ENCODE measurements at regions not wholly inside any gene's neighbourhood (a gene's known extent, or its start where the extent isn't known, plus 50 kb on each side); places are given as distances from the start of the nearest gene placed in this dataset.
"Not testable (repeated sequence)": the region's sequence is repeated elsewhere in the genome, so short reads cannot be mapped to it uniquely, and the experiment has no call there.

DNA sequence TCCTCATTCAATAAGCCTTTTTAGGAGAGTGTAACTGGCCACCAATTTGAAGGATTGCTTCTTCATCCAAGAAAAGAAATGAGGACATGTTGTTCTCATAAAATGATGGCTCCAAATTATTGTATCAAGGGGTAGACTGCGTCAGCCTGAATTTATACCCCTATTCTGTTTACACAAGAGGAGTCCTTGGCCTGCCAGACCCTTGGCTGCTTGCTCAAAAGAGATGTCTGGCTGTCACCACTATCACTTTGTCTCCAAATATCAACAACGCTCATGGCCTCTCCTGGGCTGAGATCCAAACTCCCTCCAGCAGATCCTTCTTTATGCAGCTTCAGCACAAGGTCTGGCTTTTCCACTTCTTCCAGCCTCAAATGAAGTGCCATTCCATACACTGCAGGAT is 127.9 kb downstream of the OR13H1 start:
- H3K27ac ChIP-seq, result no peak overlapping the region
- WGBS, 2 donors, result 31 to 33% methylated on average over 2 of the region's 2 CpGs
- intact Hi-C loops (cut with DNase I), result no loop called here
- no peaks in the 10 kb centered on the region for H3K36me3 ChIP-seq
- FAIRE-seq, result peak; percentile 63
- ATAC-seq, result no peak
- peaks cover 0 to 5% (median 2%) of the 10 kb centered on the region in 4 donors for H3K27me3 ChIP-seq
- H3K9me3 ChIP-seq, result no peaks in the 10 kb centered on the region
- no peak for DNase-seq
- no peaks in the 10 kb centered on the region for H3K4me1 ChIP-seq
- TF ChIP-seq, protein P1, sequence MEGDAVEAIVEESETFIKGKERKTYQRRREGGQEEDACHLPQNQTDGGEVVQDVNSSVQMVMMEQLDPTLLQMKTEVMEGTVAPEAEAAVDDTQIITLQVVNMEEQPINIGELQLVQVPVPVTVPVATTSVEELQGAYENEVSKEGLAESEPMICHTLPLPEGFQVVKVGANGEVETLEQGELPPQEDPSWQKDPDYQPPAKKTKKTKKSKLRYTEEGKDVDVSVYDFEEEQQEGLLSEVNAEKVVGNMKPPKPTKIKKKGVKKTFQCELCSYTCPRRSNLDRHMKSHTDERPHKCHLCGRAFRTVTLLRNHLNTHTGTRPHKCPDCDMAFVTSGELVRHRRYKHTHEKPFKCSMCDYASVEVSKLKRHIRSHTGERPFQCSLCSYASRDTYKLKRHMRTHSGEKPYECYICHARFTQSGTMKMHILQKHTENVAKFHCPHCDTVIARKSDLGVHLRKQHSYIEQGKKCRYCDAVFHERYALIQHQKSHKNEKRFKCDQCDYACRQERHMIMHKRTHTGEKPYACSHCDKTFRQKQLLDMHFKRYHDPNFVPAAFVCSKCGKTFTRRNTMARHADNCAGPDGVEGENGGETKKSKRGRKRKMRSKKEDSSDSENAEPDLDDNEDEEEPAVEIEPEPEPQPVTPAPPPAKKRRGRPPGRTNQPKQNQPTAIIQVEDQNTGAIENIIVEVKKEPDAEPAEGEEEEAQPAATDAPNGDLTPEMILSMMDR (IDR thresholded peaks at IDR 0.05), result no peak
- H3K4me3 ChIP-seq, result no peak overlapping the region

DNA sequence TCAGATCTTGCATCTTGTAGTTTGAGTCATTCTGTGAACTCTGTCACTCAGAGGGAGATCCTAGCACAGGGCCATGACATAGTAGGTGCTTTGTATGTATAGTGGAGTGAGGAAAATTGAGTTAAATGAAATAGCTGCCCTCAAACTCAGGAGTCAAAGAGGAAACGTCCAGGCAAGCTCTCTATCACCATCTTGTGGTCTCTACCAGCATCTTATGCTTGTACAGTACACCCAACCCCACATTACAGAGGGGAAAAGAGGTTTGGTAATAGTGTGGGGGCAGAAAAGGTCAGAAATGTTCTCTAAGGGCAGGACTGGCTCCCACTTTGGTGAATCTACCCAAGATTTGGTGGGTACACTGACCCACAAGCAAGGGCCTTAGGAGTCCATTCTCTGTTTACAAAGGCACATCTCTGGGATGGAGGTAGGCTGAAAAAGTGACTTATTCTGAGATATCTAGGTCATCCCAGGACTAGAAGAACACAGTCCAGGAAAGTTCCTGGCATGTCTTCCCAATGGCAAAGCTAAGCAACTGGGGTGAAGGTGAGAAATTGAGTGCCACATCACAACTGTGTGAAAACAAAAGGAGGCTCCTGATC is 131.8 kb downstream of the OR13H1 start:
- TF ChIP-seq, protein P1 (IDR thresholded peaks at IDR 0.05), result peak in 3 of 4 donors; percentile 14 to 28 (median 16)
- Histone ChIP-seq H3K9me3 (no peaks in the 10 kb centered on the region), H3K27ac (no peak overlapping the region), H3K4me3 (no peak overlapping the region), H3K27me3 (peaks cover 0 to 5% (median 2%) of the 10 kb centered on the region in 4 donors), H3K36me3 (no peaks in the 10 kb centered on the region), H3K4me1 (no peaks in the 10 kb centered on the region)
- ATAC-seq, result peak in 1 of 4 donors; percentile 25
- intact Hi-C loops (cut with DNase I), result no loop called here
- no peak for DNase-seq
- no peak for FAIRE-seq
- 0 to 4% methylated on average over 1 of the region's 1 CpG for WGBS, 2 donors

DNA sequence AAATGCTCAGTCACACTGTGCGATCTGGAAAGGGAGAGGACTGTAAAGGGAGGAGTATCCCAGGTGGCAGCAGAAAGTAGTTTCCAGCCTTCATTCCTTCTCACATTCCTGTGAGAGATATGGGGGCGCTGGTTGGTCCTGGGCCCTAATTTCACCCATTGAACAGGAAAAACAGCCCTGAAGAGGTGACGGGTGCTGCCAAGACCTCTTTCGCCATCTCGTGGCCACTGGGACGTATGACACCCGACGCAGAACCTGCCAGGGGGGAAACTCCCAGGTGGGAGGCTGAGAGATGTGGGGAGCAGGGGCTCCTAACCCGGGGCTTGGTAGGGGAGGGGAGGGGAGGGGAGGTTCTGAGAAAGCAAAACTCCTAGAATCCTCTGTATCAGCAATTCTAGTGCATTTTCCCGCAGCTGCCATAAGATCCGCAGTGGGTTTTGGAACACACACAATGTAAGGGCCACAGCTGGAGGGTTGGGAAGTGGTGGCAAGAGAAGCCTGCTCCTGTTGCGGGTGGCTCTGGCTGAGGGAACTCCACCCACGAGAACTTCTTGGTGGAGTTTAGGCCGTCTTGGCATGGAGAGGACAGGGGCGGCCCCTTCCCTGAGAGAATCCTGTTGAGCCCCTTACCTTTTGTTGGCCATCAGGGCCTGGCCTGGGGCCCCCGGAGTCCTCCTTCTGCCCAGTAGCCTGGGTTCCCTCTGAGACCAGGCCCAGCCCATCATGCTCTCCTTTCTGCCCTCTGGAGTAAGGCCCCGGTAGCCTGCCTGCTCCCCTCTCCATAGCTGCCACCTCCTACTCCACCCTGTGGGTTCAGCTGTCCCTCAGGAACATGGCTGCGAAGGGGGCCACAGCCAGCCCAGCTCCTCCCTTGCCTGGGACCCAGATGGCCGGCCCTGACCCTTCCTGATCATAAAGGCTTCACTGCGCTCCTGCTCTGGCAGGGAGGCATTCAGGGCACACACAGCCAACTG is 134.1 kb downstream of the OR13H1 start:
- peak in 3 of 4 donors; percentile 77 to 83 (median 78) for ATAC-seq
- no peak for FAIRE-seq
- 29% methylated on average over 20 of the region's 20 CpGs for WGBS, 2 donors
- H3K9me3 ChIP-seq, result no peaks in the 10 kb centered on the region
- TF ChIP-seq, protein P1 (IDR thresholded peaks at IDR 0.05), result peak; percentile 45 to 65 (median 53)
- peaks cover 0 to 5% (median 2%) of the 10 kb centered on the region in 4 donors for H3K27me3 ChIP-seq
- intact Hi-C loops (cut with DNase I), result no loop called here
- H3K36me3 ChIP-seq, result no peaks in the 10 kb centered on the region
- DNase-seq, result peak in 4 of 6 donors; percentile 43 to 71 (median 58)
- no peak overlapping the region for H3K27ac ChIP-seq
- H3K4me1 ChIP-seq, result no peaks in the 10 kb centered on the region
- H3K4me3 ChIP-seq, result no peak overlapping the region

DNA sequence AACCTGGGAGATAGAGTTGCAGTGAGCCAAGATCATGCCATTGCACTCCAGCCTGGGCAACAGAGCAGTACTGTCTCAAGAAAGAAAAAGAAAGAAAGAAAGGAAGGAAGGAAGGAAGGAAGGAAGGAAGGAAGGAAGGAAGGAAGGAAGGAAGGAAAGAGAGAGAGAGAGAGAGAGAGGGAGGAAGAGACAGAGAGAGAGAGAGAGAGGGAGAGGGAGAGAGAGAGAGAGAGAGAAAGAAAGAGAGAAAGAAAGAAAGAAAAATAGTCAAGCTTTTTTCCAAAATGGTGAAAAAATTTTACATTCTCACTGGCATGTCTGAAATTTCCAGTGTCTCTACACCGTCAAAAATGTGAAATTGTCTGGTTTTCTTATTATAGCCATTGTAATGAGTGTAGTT is 138.9 kb downstream of the OR13H1 start:
- DNase-seq; FAIRE-seq; H3K4me3 ChIP-seq; H3K36me3 ChIP-seq; intact Hi-C loops (cut with DNase I); H3K27ac ChIP-seq; H3K4me1 ChIP-seq; ATAC-seq; H3K9me3 ChIP-seq: not testable (repeated sequence)
- 46 to 70% methylated on average over 1 of the region's 1 CpG for WGBS, 2 donors
- peaks cover 0 to 16% (median 3%) of the 10 kb centered on the region in 4 donors for H3K27me3 ChIP-seq

DNA sequence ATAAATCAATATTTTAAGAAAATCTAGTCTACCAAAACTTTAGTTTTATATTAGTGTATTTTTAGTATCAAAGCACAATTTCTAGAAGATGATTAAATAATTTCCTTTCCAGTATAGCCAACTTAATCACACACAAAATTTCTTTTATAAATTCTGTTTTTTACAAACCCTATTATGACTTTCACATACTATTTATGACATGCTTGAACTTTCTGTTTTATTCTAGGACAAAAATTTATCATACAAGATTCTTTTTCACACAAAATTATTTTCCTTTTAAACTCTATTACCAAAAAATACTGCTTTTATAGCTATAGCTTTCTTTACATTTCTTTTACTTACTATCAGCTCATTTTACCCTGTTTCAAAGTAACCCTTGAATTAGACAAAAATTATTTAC is 149.5 kb downstream of the OR13H1 start:
- Histone ChIP-seq H3K27ac (no peak overlapping the region), H3K4me1 (no peaks in the 10 kb centered on the region), H3K36me3 (no peaks in the 10 kb centered on the region), H3K27me3 (peaks cover 0 to 30% (median 0%) of the 10 kb centered on the region in 4 donors), H3K4me3 (no peak overlapping the region), H3K9me3 (no peaks in the 10 kb centered on the region)
- TF ChIP-seq, protein P1 (IDR thresholded peaks at IDR 0.05), result no peak
- no peak for FAIRE-seq
- no peak for ATAC-seq
- intact Hi-C loops (cut with DNase I), result no loop called here
- DNase-seq, result no peak

DNA sequence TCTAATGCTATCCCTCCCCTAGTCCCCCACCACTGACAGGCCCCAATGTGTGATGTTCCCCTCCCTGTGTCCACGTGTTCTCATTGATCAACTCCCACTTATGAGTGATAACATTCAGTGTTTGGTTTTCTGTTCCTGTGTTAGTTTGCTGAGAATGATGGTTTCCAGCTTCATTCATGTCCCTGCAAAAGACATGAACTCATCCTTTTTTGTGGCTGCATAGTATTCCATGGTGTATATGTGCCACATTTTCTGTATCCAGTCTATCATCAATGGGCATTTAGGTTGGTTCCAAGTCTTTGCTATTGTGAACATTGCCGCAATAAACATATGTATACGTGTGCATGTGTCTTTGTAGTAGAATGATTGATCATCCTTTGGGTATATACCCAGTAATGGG is 153.1 kb downstream of the OR13H1 start:
- ATAC-seq; H3K9me3 ChIP-seq; H3K27ac ChIP-seq; H3K36me3 ChIP-seq; H3K4me3 ChIP-seq; intact Hi-C loops (cut with DNase I); FAIRE-seq; DNase-seq; H3K4me1 ChIP-seq: not testable (repeated sequence)
- 92 to 98% methylated on average over 3 of the region's 3 CpGs for WGBS, 2 donors
- H3K27me3 ChIP-seq, result peaks cover 0 to 19% (median 0%) of the 10 kb centered on the region in 4 donors
